ENCODE measurements at regions not wholly inside any gene's neighbourhood (a gene's known extent, or its start where the extent isn't known, plus 50 kb on each side); places are given as distances from the start of the nearest gene placed in this dataset.

DNA sequence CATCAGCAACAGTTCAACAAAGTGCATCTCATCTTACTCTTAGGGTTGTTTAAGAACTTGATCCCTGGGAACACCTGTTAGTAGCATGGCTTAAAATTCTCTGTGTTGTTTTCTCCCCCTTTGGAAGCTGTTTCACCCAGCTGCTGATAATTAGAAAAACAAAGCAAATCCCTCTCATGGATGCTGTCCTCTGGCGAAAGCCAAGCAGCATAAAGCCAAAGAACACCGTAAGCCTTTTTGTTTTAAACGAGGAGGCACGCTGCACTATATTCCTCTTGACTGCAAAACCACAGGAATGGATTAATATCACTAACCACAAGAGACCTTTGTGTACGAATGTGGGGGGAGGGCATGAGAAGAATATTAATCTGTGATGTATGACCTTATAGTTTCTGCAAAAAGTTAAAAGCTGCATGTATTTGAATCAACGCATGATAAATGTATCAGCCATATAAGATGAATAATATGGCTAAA lies 923.2 kb downstream of the LTN1 start:
- Histone ChIP-seq H3K27ac (no peak overlapping the region), H3K4me1 (peaks cover 0 to 32% (median 24%) of the 10 kb centered on the region in 9 donors), H3K27me3 (no peaks in the 10 kb centered on the region), H3K4me3 (no peak overlapping the region), H3K9me3 (peaks cover 0 to 13% (median 0%) of the 10 kb centered on the region in 11 donors), H3K36me3 (no peaks in the 10 kb centered on the region)
- ATAC-seq = no peak
- WGBS, 2 donors = 60 to 73% methylated on average over 6 of the region's 6 CpGs
- intact Hi-C loops (cut with DNase I) = loop anchor here in 3 of 10 donors (5.0 to 10.0 kb wide), 4 partner anchors 265 to 1225 kb away; partner anchors contain the start of gene ADAMTS1 (in 1 of the 3)
- no peak for DNase-seq
- no peak for TF ChIP-seq CTCF (IDR thresholded peaks at IDR 0.05)

DNA sequence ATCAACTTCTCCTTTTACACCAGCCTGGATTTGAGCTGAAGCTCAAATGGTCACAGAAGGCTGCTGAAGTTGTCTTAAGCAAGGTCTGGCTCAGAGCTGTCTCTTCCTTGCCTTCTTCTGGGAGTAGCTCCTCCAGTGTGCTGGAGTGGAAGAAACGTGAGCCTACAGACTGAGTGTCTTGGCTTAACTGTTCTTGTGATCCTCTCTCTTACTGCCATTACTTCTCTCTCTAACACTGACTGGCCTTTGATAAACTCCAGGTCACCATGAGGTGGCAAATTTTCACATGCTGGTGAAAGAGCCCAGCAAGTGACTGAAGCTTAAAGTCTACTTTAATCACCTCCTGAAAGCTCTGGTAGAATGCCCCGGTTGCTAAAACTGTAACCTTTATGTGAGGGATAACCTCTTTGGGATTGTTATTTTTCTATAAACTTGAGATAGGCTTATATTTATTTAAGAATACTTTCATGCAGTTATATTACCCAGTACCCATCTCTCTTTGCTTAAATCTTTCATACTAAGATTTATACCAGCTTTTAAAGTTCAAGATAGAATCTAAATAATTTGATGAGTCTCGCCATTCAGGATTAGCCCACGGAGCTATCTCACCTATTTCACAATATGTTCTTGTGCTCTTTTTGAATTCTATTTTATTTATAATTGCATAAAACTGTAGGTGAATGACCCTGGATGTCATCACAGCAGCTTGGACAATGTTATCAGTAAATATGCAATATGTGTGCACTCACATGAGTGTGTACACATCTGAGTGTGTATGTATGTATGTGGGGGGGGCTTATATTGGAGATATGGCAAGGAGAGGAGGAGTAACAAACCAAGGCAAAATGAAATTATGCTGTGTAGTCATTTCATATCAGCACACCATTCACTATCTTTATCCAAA lies 924.0 kb downstream of the LTN1 start:
- Histone ChIP-seq H3K27ac (peak overlapping the region in 2 of 10 donors; percentile 5 to 32), H3K36me3 (no peaks in the 10 kb centered on the region), H3K9me3 (peaks cover 0 to 12% (median 0%) of the 10 kb centered on the region in 11 donors), H3K4me1 (peaks cover 0 to 32% (median 24%) of the 10 kb centered on the region in 9 donors), H3K27me3 (no peaks in the 10 kb centered on the region), H3K4me3 (no peak overlapping the region)
- ATAC-seq (peak in 4 of 8 donors; percentile 37 to 74 (median 52)), DNase-seq (no peak)
- no peak for TF ChIP-seq CTCF (IDR thresholded peaks at IDR 0.05)
- intact Hi-C loops (cut with DNase I) = loop anchor here in 3 of 10 donors (5.0 to 10.0 kb wide), 4 partner anchors 266 to 1224 kb away; partner anchors contain the start of gene ADAMTS1 (in 1 of the 3)
- WGBS, 2 donors = 56 to 60% methylated on average over 4 of the region's 4 CpGs

- DNase-seq = no peak
- Histone ChIP-seq H3K4me3 (no peak overlapping the region), H3K36me3 (no peaks in the 10 kb centered on the region), H3K27me3 (no peaks in the 10 kb centered on the region), H3K4me1 (peaks cover 0 to 32% (median 24%) of the 10 kb centered on the region in 9 donors), H3K9me3 (no peaks in the 10 kb centered on the region), H3K27ac (peak overlapping the region in 2 of 10 donors; percentile 11 to 53)
- no peak for TF ChIP-seq CTCF (IDR thresholded peaks at IDR 0.05)
- intact Hi-C loops (cut with DNase I) = loop anchor here in 3 of 10 donors (5.0 to 10.0 kb wide), 4 partner anchors 268 to 1222 kb away; partner anchors contain the start of gene ADAMTS1 (in 1 of the 3)
- peak in 2 of 8 donors; percentile 21 to 63 for ATAC-seq
- 77 to 81% methylated on average over 7 of the region's 7 CpGs for WGBS, 2 donors
Measured at GRCh38 chr21:28066596-28067387, 925.9 kb downstream of the LTN1 start.

- intact Hi-C loops (cut with DNase I) = loop anchor here in 3 of 10 donors (5.0 to 10.0 kb wide), 4 partner anchors 269 to 1221 kb away; partner anchors contain the start of gene ADAMTS1 (in 1 of the 3)
- 37 to 41% methylated on average over 1 of the region's 1 CpG for WGBS, 2 donors
- H3K4me1 ChIP-seq = peaks cover 0 to 32% (median 24%) of the 10 kb centered on the region in 9 donors
- no peaks in the 10 kb centered on the region for H3K36me3 ChIP-seq
- peak overlapping the region in 3 of 10 donors; percentile 0 to 53 (median 3) for H3K27ac ChIP-seq
- DNase-seq (no peak), ATAC-seq (no peak)
- no peak overlapping the region for H3K4me3 ChIP-seq
- no peaks in the 10 kb centered on the region for H3K9me3 ChIP-seq
- no peaks in the 10 kb centered on the region for H3K27me3 ChIP-seq
- TF ChIP-seq CTCF (IDR thresholded peaks at IDR 0.05) = no peak
Measured at GRCh38 chr21:28066076-28066475, 926.6 kb downstream of the LTN1 start.

Measured in heart right ventricle (tissue), 16 donors.